ENCODE measurements at regions not wholly inside any gene's neighbourhood (a gene's known extent, or its start where the extent isn't known, plus 50 kb on each side); places are given as distances from the start of the nearest gene placed in this dataset.

DNA sequence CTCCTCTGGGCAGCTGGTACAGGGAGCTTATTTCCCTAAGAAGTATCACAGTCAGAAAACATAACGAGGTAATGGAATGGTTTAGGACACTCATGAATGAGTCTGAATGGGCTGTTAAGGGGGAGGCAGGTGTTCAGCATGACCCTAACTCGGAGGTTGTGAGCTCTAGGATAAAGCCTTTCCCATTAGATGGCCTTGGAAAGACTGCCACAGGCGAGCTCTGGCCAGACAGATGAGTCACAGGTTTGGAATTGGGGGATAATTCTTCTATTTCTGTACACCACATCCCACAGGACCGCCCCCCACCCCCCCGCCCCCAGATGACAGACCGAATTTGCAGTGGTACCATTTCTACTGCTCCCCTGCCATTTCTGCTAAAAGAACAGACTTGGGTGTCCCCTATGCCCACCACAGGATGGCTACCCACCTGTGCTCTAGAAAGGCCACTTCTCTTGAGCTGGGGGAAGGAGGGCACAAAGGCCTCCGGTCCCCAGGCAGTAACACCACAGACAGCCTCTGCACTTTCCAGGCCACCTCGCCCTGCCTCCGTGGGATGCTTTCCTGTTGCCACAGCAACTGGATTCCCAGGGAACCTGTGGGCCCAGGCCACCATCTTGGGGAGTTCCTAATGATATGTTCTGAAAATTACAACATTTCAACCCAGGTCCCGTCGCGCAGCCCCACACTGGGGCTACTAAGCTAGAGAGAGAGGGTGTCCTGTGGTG lies 76.7 kb downstream of the TRIM29 start:
- no peak for DNase-seq

- no peak for DNase-seq
Observed at GRCh38 chr11:120060512-120060911, 77.4 kb downstream of the TRIM29 start.

- no peak for DNase-seq
Observed at GRCh38 chr11:120058931-120059330, 79.0 kb downstream of the TRIM29 start.

GRCh38 chr11:120057595-120058581 lies 80.0 kb downstream of the TRIM29 start:
- DNase-seq, result no peak

DNA sequence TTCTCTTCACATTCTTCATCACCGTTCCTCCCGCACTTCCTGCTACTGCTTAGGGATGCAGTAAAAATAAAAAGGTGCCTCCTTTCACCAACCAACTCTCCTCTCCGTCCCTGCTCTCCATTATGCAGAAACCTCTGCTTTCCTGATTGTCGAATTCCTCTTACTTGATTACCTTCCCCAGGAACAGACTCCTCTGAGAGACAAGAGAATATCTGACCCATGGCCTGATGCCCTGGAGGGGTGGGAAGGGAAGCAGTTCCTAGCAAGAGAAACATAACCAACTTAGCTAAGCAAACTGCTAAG lies 80.9 kb downstream of the TRIM29 start:
- no peak for DNase-seq

DNA sequence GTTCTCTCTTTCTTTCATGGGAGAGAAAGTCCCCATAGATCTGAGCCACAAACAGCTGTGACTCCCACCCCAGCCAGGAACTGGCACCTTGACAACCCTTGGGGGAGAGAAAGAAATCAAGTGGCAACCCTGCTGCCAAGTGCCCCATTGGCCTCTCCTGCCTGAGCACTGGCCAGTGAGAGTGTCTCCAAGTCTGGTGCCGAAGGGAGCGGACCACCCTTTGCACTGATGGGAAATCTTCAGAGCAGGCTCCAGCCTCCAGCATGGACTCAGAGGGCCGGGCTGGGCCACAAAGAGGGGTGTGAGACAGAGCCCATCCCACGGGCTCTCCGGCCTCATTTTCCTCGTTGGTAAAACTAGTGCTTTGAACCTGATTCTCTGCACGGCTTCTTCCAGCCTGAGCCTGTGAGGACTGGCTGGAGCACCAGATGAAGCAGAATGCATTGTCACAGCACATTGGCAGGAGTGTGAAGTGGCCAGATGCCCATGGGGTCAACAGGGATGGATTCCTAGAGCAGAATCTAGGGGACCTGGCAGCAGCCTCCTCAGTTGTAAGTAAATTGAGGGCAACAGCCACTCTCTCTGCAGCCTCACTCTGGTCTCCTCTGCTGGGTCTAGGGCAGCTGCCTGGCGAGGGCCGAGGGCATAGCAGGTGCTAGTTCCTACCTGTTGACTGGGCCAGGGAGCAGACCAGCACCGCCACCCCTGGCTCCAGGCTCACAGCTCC lies 81.4 kb downstream of the TRIM29 start:
- DNase-seq, result no peak

DNA sequence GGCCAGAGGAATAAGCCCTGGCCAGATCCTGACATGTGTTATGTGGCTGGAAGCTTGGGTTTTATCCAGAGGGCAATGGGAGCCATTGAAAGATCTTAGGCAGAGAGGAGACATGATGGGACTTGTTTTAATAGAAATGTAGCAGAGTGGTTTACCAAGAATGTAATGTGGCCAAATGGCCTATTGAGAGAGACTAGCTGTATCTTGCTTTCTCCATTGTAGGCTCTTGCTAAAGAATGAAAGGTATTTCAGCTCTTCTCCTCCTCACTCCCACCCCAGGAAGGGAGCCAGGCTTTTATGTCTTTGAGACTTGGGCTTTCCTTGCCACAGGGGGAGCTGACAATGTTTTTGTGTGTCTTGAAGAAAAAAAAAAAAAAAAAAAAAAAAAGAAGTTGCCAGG lies 82.3 kb downstream of the TRIM29 start:
- no peak for DNase-seq

DNA sequence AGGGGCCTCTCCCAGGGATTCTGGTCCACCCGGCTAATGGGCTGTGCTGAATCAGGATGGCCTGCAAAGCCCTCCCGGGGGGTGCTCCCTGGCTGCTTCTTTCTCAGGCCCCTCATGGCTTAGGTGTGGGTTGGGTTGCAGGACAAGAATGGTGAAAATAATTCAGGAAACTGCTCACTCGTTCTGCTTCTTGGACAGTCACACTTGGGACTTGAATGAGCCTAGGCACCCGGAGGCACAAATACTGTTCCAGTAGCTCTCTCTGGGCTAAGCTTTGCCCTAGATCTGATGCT lies 83.2 kb downstream of the TRIM29 start:
- DNase-seq, result no peak

GRCh38 chr11:120054016-120054752 lies 83.7 kb downstream of the TRIM29 start:
- no peak for DNase-seq

DNA sequence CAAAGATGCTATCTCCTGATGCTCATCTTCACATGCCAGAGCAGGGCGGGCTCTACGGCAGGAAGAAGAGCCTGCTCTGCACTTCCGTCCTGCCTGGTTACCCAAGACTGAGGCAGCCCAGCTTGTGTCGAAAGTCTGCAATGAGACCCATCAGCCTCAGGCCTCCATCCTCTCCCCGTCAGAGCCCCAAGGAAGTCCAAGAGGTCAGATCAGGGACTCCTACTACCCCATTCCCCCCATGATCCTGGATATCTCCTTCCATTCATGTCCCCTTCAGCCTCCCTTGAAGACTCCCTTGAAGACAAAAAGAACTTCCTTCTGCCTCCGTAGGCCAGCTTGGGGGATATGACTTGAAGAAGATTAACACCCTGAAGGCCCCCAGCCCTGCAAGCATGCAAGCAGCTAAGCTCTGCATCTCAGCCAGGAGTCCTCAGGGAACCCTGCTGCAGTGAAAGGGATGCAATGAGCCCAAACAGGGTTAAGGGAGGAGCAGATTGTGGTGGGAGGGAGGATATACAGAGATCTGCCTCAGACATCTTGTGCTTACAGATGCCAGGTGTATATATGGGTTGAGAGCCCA lies 85.6 kb downstream of the TRIM29 start:
- DNase-seq, result no peak

DNA sequence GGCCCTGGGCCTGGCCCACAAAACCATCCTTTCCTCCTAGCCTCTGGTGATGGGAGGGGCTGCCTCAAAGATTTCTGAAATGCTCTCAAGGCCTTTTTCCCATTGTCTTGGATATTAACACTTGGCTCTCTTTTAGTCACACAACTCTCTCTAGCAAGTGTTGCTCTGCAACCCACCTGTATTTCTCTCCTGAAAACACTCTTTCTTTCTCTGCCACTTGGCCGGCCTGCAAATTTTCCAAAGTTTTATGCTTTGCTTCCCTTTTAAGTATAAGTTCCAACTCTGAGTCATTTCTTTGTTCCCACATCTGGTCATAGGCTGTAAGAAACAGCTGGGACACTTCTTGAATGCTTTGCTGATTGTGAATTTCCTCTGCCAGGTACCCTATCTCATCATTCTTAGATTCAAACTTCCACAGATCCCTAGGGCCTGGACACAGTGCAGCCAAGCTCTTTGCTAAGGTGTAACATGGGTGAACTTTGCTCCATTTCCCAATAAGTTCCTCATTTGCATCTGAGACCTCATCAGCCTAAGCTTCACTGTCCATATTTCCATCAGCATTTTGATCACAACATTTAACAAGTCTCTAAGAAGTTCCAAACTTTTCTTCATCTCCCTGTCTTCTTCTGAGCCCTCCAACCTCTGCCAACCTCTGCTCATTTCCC lies 93.8 kb downstream of the TRIM29 start:
- DNase-seq, result no peak

- no peak for DNase-seq
Observed at GRCh38 chr11:120043328-120043945, 94.5 kb downstream of the TRIM29 start.

DNA sequence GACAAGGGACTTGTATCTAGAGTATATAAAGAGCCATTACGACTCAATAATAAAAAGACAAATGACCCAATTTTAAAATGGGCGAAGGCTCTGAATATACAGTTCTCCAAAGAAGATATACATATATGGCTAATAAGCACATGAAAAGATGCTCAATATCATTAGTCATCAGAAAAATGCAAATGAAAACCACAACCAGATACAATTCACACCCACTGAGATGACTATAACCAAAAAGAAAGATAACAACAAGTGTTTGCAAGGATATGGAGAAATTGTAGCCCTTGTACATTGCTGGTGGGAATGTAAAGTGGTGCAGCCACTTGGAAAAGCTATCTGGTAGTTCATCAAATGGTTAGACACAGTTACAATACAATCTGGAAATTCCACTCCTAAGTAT lies 96.3 kb downstream of the TRIM29 start:
- no peak for DNase-seq

DNA sequence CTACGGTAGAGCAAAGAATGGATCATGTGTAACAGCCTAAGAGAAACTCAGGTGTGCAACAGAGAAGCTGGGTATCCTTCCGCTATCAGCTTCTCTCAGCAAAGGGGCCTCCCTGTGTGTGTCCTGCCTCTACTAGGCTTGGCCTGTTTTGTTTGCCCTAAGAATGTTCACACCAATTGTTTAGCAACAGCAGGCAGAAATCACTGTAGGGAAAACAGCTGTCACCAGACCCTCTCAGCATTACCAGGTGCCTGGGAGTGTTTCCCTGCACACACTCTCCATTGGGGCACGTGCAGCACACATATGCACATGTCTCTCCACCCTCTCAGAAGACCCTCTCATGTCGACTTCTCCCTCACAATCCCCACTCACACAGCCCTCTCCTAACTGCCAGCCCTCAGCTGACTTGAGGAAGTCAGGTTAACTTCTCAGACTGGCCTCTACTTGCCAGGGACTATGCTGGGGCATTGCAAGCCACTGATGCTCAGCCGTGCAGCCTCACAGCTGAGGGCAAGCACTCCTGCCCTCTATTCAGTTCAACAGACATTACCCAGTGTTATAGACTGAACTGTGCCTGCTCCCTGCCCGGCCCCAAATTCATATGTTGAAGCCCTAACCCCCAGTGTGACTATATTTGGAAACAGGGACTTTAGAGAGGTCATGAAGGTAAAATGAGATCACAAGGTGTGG lies 97.6 kb downstream of the TRIM29 start:
- no peak for DNase-seq

DNA sequence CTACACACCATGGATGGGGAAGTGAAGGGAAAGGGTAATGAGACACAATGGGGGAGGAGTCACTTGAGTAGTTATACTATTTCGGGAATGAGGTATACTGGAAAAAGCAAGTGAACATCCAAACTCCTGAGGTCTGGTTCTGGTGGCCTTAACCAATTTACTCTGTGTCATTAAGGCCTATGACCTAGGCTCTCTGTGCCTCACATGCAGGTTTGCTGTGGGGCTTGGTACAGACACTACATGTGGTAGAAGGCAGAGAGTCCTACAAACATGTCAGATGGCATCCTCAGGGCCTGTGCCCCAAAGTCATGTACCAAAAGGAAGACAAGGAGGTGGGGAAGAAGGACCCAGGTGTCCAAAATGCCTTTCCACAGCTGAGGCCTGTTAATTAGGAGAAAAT lies 98.9 kb downstream of the TRIM29 start:
- no peak for DNase-seq

GRCh38 chr11:120037111-120037510 lies 100.8 kb downstream of the TRIM29 start:
- DNase-seq, result no peak

GRCh38 chr11:120035756-120036155 lies 102.2 kb downstream of the TRIM29 start:
- DNase-seq, result no peak

- no peak for DNase-seq
Observed at GRCh38 chr11:120034881-120035630, 102.9 kb downstream of the TRIM29 start.

- no peak for DNase-seq
Observed at GRCh38 chr11:120034176-120034875, 103.6 kb downstream of the TRIM29 start.
